K562 (cell line): ENCODE measurements at regions not wholly inside any gene's neighbourhood (a gene's known extent, or its start where the extent isn't known, plus 50 kb on each side); places are given as distances from the start of the nearest gene placed in this dataset.

Source experiments
- ARHGAP35 ChIP-seq: fragments of 450-650 bp; IDR thresholded peaks from 2 replicates; pipeline ENCODE4 v1.6.1; 2018; ENCODE audit not compliant: partially characterized antibody
- C11orf30 ChIP-seq: fragments of 450-650 bp; IDR thresholded peaks from 2 replicates; pipeline ENCODE4 v1.6.1; 2016; ENCODE audit warnings: low read depth, mild to moderate bottlenecking
- CBX1 ChIP-seq: sonication (generic); IDR thresholded peaks from 2 replicates; pipeline ENCODE4 v1.6.1; 2016; ENCODE audit warnings: antibody characterized with exemption, low read depth, mild to moderate bottlenecking
- CBX5 ChIP-seq: IDR thresholded peaks from 2 replicates; pipeline ENCODE4 v1.6.1; 2014; ENCODE audit warnings: low read depth, borderline replicate concordance
- CHD1 ChIP-seq: fragments of 200-600 bp; sonication (generic); IDR thresholded peaks from one replicate; pipeline ENCODE4 v1.6.1; 2012; ENCODE audit warnings: mild to moderate bottlenecking, moderate library complexity, low read length, inconsistent platforms
- HMGN3 ChIP-seq: IDR thresholded peaks from 2 replicates; pipeline ENCODE4 v1.6.1; 2011; ENCODE audit warnings: borderline replicate concordance, low read depth, mild to moderate bottlenecking, mixed read lengths, low read length; ENCODE audit not compliant: insufficient read length; ENCODE audit errors: extremely low read depth
- MYNN ChIP-seq, 2 experiments: sonication (generic); formaldehyde crosslinking in 1 of 2; IDR thresholded peaks; 2 replicates each; pipeline versions ENCODE4 v1.5.0 to v1.6.1; 2016 to 2020; ENCODE audit warnings: antibody characterized with exemption in 1 of 2, missing genetic modification reagents in 1 of 2
- PRPF4 ChIP-seq: fragments of 200-400 bp; formaldehyde crosslinking; IDR thresholded peaks from one replicate; pipeline ENCODE4 v1.6.1; 2017; ENCODE audit warnings: low read length, low read depth, mild to moderate bottlenecking; ENCODE audit not compliant: insufficient read depth, poor library complexity, severe bottlenecking
- RHOXF2B ChIP-seq: fragments of 250-450 bp; sonication (Bioruptor Pico); conservative IDR thresholded peaks from 2 replicates; pipeline ENCODE4 v1.5.1; 2021
- TAF1 ChIP-seq: IDR thresholded peaks from 2 replicates; pipeline ENCODE4 v1.6.1; 2011; ENCODE audit warnings: mild to moderate bottlenecking, low read length, moderate library complexity; ENCODE audit not compliant: insufficient read depth, control insufficient read depth, severe bottlenecking; ENCODE audit errors: extremely low read depth
- U2AF1 ChIP-seq: fragments of 200-400 bp; formaldehyde crosslinking; optimal IDR thresholded peaks from 2 replicates; pipeline ENCODE3; 2017; ENCODE audit warnings: mild to moderate bottlenecking, low read depth, low read length, moderate library complexity
- WHSC1 ChIP-seq: IDR thresholded peaks from one replicate; pipeline ENCODE4 v1.6.1; 2012; ENCODE audit warnings: low read length, control low read depth, inconsistent platforms
- ZNF507 ChIP-seq: conservative IDR thresholded peaks from 2 replicates; pipeline ENCODE4 v1.6.1; 2017; ENCODE audit warnings: missing genetic modification characterization, missing compliant biosample characterization
- TF ChIP-seq, protein P1 (sequence below): fragments of 250-450 bp; sonication (Bioruptor Pico); IDR thresholded peaks from 2 replicates; pipeline ENCODE4 v1.8.0; 2021; ENCODE audit warnings: borderline replicate concordance, mild to moderate bottlenecking, moderate library complexity; ENCODE audit not compliant: poor library complexity, severe bottlenecking

DNA sequence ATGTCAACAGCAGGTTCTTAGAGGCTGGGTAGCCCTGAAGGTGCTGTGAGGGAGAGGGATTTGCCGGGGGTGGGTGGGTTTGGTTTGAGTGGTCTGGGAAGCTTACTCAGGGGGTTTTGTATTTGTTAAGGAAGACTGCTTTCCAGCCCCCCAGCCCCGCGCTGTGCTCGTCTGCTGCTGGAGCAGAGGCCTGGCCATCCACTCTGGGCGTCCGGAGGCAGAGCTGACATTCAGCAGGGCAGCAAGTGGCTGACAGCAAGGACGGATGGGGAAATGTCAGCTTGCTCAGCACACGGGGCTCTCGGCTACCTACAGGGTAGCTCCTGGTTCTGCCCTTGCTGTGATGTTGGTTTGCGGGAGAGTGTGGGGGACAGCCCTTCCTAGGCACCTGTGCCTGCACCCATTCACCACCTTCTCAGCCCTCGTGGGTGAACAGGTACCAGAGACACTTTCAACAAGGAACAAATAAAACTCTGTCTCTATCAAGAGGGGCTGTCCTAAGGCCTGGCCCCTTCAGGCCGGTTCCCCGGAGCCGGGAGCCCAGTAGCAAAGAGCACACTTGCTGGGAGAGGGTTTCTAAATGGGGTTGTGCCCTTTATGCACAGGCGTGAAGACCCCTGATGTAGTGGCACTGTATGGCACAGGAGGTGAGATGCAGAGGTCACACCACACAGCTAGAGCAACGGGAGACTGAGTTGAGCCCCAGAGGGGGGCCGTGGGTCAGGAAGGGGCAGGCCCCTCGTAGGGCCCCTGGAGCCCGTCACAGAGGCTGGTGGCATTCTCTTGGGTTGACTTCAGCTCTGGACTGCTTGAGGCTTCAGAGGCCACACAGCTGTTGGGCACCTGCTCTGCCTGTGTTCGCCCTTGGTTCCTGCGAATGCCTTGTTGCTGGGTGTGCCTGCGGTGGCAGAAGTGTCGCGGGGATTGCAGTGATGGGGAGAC lies 72.2 kb upstream of the SHH start (continued):
- no peak for TF ChIP-seq HMGN3
- no peak for TF ChIP-seq ARHGAP35
- no peak for TF ChIP-seq RHOXF2B (CRISPR knock-in tag)
- no peak for TF ChIP-seq CBX5
- no peak for TF ChIP-seq C11orf30
- TF ChIP-seq WHSC1, result no peak
- no peak for TF ChIP-seq PRPF4
- no peak for TF ChIP-seq CBX1
- TF ChIP-seq, protein P1, sequence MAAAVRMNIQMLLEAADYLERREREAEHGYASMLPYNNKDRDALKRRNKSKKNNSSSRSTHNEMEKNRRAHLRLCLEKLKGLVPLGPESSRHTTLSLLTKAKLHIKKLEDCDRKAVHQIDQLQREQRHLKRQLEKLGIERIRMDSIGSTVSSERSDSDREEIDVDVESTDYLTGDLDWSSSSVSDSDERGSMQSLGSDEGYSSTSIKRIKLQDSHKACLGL (CRISPR knock-in tag), result no peak
- TF ChIP-seq CHD1, result no peak
- TF ChIP-seq TAF1, result no peak
- TF ChIP-seq ZNF507 (tag), result no peak
- no peak for TF ChIP-seq U2AF1
- no peak for TF ChIP-seq MYNN (IDR thresholded peaks at IDR 0.05)
- no peak for TF ChIP-seq MYNN (CRISPR knock-in tag; IDR thresholded peaks at IDR 0.05)
